ENCODE measurements at regions not wholly inside any gene's neighbourhood (a gene's known extent, or its start where the extent isn't known, plus 50 kb on each side); places are given as distances from the start of the nearest gene placed in this dataset.

DNA sequence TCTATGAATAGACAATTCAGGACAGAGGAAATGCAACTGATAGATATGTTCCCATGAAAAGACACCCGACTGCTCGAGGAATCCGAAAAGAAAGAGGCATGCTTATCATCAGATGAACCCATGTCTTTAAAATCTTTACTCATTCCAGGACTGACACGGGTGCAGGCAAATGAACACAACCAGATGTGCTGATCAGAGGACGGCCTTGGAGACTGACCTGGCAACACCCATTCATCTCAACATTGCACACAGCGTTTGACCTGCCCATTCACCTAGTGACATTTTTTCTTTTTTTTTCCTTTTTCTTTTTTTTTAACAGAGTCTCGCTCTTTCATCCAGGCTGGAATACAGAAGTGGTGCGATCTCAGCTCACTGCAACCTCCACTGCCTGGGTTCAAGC is 377.5 kb downstream of the EIPR1 start:
- no peak for TF ChIP-seq POLR2A (IDR thresholded peaks at IDR 0.05)
- TF ChIP-seq, protein P1, sequence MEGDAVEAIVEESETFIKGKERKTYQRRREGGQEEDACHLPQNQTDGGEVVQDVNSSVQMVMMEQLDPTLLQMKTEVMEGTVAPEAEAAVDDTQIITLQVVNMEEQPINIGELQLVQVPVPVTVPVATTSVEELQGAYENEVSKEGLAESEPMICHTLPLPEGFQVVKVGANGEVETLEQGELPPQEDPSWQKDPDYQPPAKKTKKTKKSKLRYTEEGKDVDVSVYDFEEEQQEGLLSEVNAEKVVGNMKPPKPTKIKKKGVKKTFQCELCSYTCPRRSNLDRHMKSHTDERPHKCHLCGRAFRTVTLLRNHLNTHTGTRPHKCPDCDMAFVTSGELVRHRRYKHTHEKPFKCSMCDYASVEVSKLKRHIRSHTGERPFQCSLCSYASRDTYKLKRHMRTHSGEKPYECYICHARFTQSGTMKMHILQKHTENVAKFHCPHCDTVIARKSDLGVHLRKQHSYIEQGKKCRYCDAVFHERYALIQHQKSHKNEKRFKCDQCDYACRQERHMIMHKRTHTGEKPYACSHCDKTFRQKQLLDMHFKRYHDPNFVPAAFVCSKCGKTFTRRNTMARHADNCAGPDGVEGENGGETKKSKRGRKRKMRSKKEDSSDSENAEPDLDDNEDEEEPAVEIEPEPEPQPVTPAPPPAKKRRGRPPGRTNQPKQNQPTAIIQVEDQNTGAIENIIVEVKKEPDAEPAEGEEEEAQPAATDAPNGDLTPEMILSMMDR (IDR thresholded peaks at IDR 0.05): no peak

Measured in right lobe of liver (tissue), 4 donors.